ENCODE measurements at regions not wholly inside any gene's neighbourhood (a gene's known extent, or its start where the extent isn't known, plus 50 kb on each side); places are given as distances from the start of the nearest gene placed in this dataset.

- H3K36me3 ChIP-seq: no peaks in the 10 kb centered on the region
- no peak overlapping the region for H3K4me3 ChIP-seq (replicated peaks in 1 of 3)
- no peak overlapping the region for H3K27ac ChIP-seq
- TF ChIP-seq, protein P1, sequence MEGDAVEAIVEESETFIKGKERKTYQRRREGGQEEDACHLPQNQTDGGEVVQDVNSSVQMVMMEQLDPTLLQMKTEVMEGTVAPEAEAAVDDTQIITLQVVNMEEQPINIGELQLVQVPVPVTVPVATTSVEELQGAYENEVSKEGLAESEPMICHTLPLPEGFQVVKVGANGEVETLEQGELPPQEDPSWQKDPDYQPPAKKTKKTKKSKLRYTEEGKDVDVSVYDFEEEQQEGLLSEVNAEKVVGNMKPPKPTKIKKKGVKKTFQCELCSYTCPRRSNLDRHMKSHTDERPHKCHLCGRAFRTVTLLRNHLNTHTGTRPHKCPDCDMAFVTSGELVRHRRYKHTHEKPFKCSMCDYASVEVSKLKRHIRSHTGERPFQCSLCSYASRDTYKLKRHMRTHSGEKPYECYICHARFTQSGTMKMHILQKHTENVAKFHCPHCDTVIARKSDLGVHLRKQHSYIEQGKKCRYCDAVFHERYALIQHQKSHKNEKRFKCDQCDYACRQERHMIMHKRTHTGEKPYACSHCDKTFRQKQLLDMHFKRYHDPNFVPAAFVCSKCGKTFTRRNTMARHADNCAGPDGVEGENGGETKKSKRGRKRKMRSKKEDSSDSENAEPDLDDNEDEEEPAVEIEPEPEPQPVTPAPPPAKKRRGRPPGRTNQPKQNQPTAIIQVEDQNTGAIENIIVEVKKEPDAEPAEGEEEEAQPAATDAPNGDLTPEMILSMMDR (IDR thresholded peaks at IDR 0.05): no peak
- TF ChIP-seq POLR2A (IDR thresholded peaks at IDR 0.05): no peak
- no peak for DNase-seq
- no peaks in the 10 kb centered on the region for H3K9me3 ChIP-seq
- H3K4me1 ChIP-seq: no peaks in the 10 kb centered on the region
- intact Hi-C loops (cut with DNase I): no loop called here
- no peaks in the 10 kb centered on the region for H3K27me3 ChIP-seq
Observed at GRCh38 chr3:124137216-124137615, 145.3 kb upstream of the ROPN1 start.

DNA sequence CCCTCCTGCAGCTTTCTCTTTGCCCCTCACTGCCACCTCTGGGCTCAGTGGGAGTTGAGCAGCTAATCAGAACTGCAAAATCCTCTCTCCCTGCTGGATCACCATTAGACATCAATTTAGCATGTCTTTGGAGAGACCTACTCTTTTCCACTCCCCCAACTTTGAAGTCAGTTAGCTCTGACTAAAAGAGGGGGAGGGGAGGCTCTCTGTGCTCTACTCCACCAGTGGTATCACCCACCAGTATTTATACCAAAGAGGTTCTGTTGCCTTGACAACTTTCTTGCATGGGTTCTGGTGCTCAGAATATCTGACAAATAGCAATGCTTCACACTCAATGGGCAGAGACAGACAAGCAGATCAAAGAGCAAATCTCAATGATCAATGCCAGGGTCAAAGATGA is 146.2 kb upstream of the ROPN1 start:
- intact Hi-C loops (cut with DNase I): no loop called here
- H3K4me3 ChIP-seq (replicated peaks in 1 of 3): no peak overlapping the region
- H3K27me3 ChIP-seq: no peaks in the 10 kb centered on the region
- H3K27ac ChIP-seq: no peak overlapping the region
- TF ChIP-seq, protein P1 (IDR thresholded peaks at IDR 0.05): no peak
- no peak for TF ChIP-seq POLR2A (IDR thresholded peaks at IDR 0.05)
- no peak for DNase-seq
- no peaks in the 10 kb centered on the region for H3K36me3 ChIP-seq
- H3K4me1 ChIP-seq: no peaks in the 10 kb centered on the region
- no peaks in the 10 kb centered on the region for H3K9me3 ChIP-seq

- Histone ChIP-seq H3K4me3 (replicated peaks in 1 of 3) (no peak overlapping the region), H3K36me3 (no peaks in the 10 kb centered on the region), H3K27me3 (no peaks in the 10 kb centered on the region), H3K4me1 (no peaks in the 10 kb centered on the region), H3K27ac (no peak overlapping the region), H3K9me3 (no peaks in the 10 kb centered on the region)
- 81 to 89% methylated on average over 4 of the region's 4 CpGs for WGBS, 2 donors
- intact Hi-C loops (cut with DNase I): no loop called here
- no peak for DNase-seq
- no peak for TF ChIP-seq POLR2A (IDR thresholded peaks at IDR 0.05)
- TF ChIP-seq, protein P1 (IDR thresholded peaks at IDR 0.05): no peak
Observed at GRCh38 chr3:124140746-124141145, 148.8 kb upstream of the ROPN1 start.

- DNase-seq: no peak
- H3K36me3 ChIP-seq: no peaks in the 10 kb centered on the region
- no peak overlapping the region for H3K4me3 ChIP-seq (replicated peaks in 1 of 3)
- H3K4me1 ChIP-seq: no peaks in the 10 kb centered on the region
- intact Hi-C loops (cut with DNase I): no loop called here
- H3K27ac ChIP-seq: no peak overlapping the region
- WGBS, 2 donors: 56 to 59% methylated on average over 5 of the region's 5 CpGs
- H3K9me3 ChIP-seq: no peaks in the 10 kb centered on the region
- H3K27me3 ChIP-seq: no peaks in the 10 kb centered on the region
- TF ChIP-seq, protein P1 (IDR thresholded peaks at IDR 0.05): no peak
- no peak for TF ChIP-seq POLR2A (IDR thresholded peaks at IDR 0.05)
Observed at GRCh38 chr3:124142389-124142970, 150.6 kb upstream of the ROPN1 start.

DNA sequence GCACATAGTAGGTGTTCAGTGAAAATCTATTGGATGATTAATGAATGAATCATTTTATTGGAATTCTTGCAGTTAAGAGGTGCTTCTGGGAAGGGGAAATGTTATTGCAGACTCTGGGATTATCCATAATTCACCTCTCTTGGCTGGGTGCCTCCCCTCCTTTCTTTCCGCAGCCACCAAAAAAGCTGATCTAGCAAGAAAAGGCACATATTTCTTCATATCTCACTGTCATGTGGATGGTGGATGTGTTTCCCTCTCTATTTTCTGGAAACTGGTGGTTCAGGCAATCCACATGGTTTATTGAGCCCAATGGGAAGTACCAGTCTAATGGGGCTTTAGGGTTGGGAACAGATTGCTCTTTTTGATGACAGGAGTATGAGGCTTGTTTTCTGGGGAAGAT is 151.1 kb upstream of the ROPN1 start:
- H3K27ac ChIP-seq: no peak overlapping the region
- no peaks in the 10 kb centered on the region for H3K4me1 ChIP-seq
- no peaks in the 10 kb centered on the region for H3K9me3 ChIP-seq
- H3K27me3 ChIP-seq: no peaks in the 10 kb centered on the region
- intact Hi-C loops (cut with DNase I): no loop called here
- 90 to 94% methylated on average over 1 of the region's 1 CpG for WGBS, 2 donors
- no peaks in the 10 kb centered on the region for H3K36me3 ChIP-seq
- H3K4me3 ChIP-seq (replicated peaks in 1 of 3): no peak overlapping the region
- TF ChIP-seq POLR2A (IDR thresholded peaks at IDR 0.05): no peak
- TF ChIP-seq, protein P1 (IDR thresholded peaks at IDR 0.05): no peak
- DNase-seq: no peak

All from thyroid gland (tissue), 4 donors.